OCI-LY3 (cell line): ENCODE measurements at regions not wholly inside any gene's neighbourhood (a gene's known extent, or its start where the extent isn't known, plus 50 kb on each side); places are given as distances from the start of the nearest gene placed in this dataset.

Experiments used
- CTCF ChIP-seq: fragments of 200-600, 300-600 bp; sonication (generic); IDR thresholded peaks from 2 replicates; pipeline ENCODE4 v1.5.1; 2014; ENCODE audit warnings: antibody characterized with exemption, low read length, low read depth
- EZH2phosphoT487 ChIP-seq: fragments of 200-600 bp; shearing (Covaris generic); IDR thresholded peaks from 2 replicates; pipeline ENCODE4 v1.6.1; 2018; ENCODE audit warnings: antibody characterized with exemption, mixed run types, low read depth

GRCh38 chr12:124213666-124214347 lies 81.1 kb upstream of the RFLNA start:
- TF ChIP-seq EZH2phosphoT487: no peak
- TF ChIP-seq CTCF: no peak
